ENCODE measurements at regions not wholly inside any gene's neighbourhood (a gene's known extent, or its start where the extent isn't known, plus 50 kb on each side); places are given as distances from the start of the nearest gene placed in this dataset.

DNA sequence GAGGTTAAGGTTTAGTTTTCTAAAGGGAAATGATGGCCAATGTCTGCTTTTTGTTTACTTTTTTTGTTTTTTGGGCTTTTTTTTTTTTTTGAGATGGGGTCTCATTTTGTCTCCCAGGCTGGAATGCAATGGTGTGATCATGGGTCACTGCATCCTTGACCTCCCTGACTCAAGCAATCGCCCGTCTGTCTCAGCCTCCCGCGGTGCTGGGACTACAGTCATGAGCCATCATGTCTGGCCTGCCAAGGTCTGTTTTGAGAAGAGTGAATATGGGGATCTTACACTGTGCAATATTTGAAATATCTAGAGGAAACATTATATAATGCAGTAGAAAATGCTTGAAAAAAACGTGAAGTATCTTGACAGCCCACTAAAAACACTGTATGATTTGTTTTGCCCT is 162.5 kb downstream of the GASK1B start:
- H3K4me3 Mint-ChIP-seq: no peak overlapping the region
- H3K4me1 Mint-ChIP-seq: no peaks in the 10 kb centered on the region
- no peaks in the 10 kb centered on the region for H3K9me3 Mint-ChIP-seq
- H3K27ac Mint-ChIP-seq: no peak overlapping the region
- POLR2A ChIA-PET: no interaction called here
- H3K27me3 Mint-ChIP-seq: no peaks in the 10 kb centered on the region
- H3K36me3 Mint-ChIP-seq (ENCODE audit: low read depth): no peaks in the 10 kb centered on the region
- no peak for DNase-seq
- CTCF ChIA-PET: no interaction called here

DNA sequence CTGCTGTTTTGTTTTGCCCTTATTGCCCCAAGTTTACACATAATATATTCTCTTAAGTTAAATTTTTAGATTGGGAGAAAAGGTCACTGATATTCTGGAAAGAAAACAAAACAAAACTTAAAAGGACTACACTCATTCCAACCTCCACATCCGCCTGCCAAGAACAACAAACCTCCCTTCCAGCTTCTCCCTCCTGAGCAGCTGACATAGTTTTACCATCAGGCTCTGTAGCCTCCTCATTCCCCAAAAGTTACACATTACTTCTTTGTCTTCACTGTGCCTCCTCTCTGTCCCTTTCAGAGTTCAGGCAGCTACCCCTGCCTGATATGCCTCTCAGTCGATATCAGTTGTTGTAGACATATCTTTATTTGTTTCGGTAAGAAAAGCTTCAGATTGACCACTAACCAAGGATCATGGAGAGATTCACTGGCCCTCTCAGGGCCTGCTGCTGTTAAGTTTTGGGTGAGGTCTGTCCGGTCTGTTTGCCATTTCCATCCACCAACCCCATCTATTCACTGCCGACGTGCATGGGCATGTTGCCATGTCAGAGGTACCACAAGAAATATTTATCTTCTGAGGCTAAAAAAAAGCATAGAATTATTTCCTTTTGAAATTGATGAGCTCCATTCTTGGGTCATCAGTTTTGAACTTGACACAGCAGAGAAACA is 164.1 kb downstream of the GASK1B start:
- CTCF ChIA-PET: no interaction called here
- no peaks in the 10 kb centered on the region for H3K4me1 Mint-ChIP-seq
- H3K27me3 Mint-ChIP-seq: no peaks in the 10 kb centered on the region
- POLR2A ChIA-PET: no interaction called here
- no peak overlapping the region for H3K4me3 Mint-ChIP-seq
- H3K27ac Mint-ChIP-seq: no peak overlapping the region
- H3K36me3 Mint-ChIP-seq (ENCODE audit: low read depth): no peaks in the 10 kb centered on the region
- DNase-seq: no peak
- no peaks in the 10 kb centered on the region for H3K9me3 Mint-ChIP-seq

DNA sequence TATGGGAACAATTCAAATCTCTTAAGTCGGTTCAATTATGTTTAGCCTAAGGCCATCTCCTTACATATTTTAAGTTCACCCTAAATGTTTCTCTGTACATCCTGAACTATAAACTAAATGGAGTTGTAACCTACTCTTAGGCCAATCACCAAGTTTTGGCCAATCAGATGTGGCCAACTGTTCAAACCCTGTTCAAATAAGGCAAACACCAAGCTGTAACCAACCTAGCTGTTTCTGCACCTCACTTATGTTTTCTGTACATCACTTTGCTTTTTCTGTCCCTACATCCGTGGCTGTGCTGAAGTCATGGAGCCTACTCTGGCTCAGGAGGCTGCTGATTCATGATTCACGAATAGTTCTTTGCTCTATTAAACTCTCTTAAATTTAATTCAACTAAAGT is 165.3 kb downstream of the GASK1B start:
- no peaks in the 10 kb centered on the region for H3K9me3 Mint-ChIP-seq
- no peak for DNase-seq
- ChIA-PET POLR2A (no interaction called here), CTCF (no interaction called here)
- no peak overlapping the region for H3K4me3 Mint-ChIP-seq
- H3K36me3 Mint-ChIP-seq (ENCODE audit: low read depth): no peaks in the 10 kb centered on the region
- H3K27me3 Mint-ChIP-seq: no peaks in the 10 kb centered on the region
- H3K4me1 Mint-ChIP-seq: no peaks in the 10 kb centered on the region
- H3K27ac Mint-ChIP-seq: no peak overlapping the region

DNA sequence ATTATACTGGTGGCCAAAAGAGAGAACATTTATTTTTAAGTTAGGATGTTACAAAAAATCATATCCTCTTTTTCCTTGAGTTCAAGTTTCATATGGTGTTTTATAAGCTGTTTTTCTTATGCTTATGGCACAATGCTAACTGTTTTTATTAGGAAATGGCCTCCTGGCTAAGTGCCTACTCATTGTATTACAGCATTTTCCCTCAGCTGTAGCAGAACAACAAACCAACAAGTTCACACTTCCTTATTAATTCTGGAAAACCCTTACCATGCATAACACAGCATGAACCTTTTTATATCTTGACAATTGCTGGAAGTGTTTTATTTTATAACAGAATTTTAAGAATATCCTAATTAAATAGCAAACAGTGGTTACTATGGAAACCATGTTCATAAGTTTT is 165.8 kb downstream of the GASK1B start:
- H3K9me3 Mint-ChIP-seq: no peaks in the 10 kb centered on the region
- no peak for DNase-seq
- no peaks in the 10 kb centered on the region for H3K36me3 Mint-ChIP-seq (ENCODE audit: low read depth)
- no peaks in the 10 kb centered on the region for H3K27me3 Mint-ChIP-seq
- no peaks in the 10 kb centered on the region for H3K4me1 Mint-ChIP-seq
- H3K4me3 Mint-ChIP-seq: no peak overlapping the region
- CTCF ChIA-PET: no interaction called here
- POLR2A ChIA-PET: no interaction called here
- no peak overlapping the region for H3K27ac Mint-ChIP-seq

DNA sequence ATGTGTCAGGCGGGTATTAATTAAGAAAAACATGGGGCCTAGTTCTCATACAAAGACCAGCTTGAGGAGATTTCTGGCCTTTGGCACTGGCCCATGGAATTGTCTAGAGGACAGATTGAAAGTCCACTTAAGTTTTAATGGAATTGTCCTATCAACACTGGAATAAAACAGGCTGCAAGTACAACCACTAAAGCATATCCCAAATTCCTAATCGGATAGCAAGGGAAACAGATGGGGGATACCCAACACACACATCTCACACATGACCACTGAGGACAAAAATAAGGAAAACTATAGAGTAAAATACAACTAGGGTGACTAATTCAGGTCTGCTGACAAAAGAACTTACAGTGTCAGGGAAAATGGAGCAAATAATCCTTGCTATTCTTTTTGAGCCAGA is 167.8 kb downstream of the GASK1B start:
- no peaks in the 10 kb centered on the region for H3K27me3 Mint-ChIP-seq
- ChIA-PET CTCF (no interaction called here), POLR2A (no interaction called here)
- H3K4me3 Mint-ChIP-seq: no peak overlapping the region
- H3K36me3 Mint-ChIP-seq (ENCODE audit: low read depth): no peaks in the 10 kb centered on the region
- H3K4me1 Mint-ChIP-seq: no peaks in the 10 kb centered on the region
- no peaks in the 10 kb centered on the region for H3K9me3 Mint-ChIP-seq
- DNase-seq: no peak
- H3K27ac Mint-ChIP-seq: no peak overlapping the region

DNA sequence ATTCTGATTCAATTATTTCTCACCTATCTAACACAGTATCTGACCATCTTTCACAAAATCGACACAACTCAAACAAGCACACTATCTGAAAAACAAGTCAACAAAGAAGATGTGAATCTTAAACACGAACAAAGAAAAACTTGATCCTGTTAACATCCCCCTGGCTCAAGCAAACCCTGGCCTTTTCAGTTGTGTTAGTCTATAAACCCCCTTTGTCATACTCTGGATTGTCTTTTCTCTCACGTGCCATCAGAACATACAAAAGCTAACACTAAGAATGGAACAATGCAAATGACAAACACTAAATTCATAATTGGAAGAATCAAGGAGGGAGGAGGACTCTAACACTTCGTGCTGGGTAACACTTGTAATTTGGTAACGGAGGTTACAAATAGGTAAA is 168.7 kb downstream of the GASK1B start:
- Mint-ChIP-seq H3K27me3 (no peaks in the 10 kb centered on the region), H3K4me3 (no peak overlapping the region), H3K4me1 (no peaks in the 10 kb centered on the region), H3K36me3 (ENCODE audit: low read depth) (no peaks in the 10 kb centered on the region), H3K9me3 (no peaks in the 10 kb centered on the region), H3K27ac (no peak overlapping the region)
- CTCF ChIA-PET: no interaction called here
- DNase-seq: no peak
- POLR2A ChIA-PET: no interaction called here

DNA sequence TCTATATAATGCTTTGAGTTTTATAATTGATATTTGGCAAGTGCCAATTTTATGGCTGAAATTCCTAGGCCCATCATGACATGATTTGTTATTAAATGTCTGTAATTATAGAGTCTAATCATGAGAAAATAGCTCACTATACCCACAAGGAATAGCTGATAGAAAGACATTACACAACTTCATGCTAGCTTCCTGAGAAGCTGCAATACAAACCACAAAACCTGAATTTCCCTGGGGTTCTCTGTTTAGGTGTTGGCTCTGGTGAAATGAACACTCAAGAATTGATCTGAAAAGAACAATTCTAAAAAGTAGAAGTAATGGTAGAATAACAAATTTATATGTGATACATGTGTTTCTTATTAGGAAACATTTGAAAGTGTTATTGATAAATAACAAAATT is 169.6 kb downstream of the GASK1B start:
- ChIA-PET CTCF (no interaction called here), POLR2A (no interaction called here)
- Mint-ChIP-seq H3K36me3 (ENCODE audit: low read depth) (no peaks in the 10 kb centered on the region), H3K4me3 (no peak overlapping the region), H3K27me3 (no peaks in the 10 kb centered on the region), H3K9me3 (no peaks in the 10 kb centered on the region), H3K4me1 (no peaks in the 10 kb centered on the region), H3K27ac (no peak overlapping the region)
- DNase-seq: no peak

DNA sequence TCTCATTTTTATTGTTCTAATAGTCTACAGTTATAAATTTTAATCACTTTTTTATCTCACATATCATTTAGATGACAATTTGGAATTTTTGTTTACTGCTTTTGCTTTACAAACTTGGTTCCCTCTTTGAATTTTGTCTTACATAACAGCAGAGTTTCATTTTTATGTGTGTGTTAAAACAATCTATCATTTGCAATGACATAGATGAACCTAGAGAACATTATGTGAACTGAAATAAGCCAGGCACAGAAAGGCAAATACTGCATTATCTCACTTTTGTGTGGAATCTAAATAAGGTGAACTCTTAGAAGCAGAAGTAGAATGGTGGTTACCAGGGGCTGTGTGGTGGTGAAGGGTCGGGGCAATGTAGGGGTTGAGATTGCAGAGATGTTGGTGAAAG is 170.7 kb downstream of the GASK1B start:
- no peak for DNase-seq
- H3K4me3 Mint-ChIP-seq: no peak overlapping the region
- CTCF ChIA-PET: no interaction called here

DNA sequence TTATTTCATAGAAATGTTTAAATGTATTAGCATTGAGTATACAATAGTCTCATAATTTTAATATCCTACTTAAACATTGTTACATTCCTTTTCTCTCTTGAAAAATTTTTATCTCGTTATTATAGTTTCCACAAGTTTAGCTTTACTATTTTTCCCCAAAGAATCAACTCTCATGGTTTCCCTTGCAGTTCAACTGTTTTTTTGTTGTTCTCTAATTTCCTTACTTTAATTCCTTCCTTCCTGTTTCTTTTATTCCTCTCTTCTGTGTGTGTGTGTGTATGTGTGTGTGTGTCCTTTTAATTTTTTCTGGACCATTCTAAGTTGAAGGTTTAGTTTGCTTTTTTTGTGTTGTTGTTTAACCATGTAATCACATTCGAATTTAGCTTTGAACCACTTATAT is 171.1 kb downstream of the GASK1B start:
- Mint-ChIP-seq H3K4me3 (no peak overlapping the region), H3K27ac (no peak overlapping the region), H3K36me3 (ENCODE audit: low read depth) (no peaks in the 10 kb centered on the region), H3K27me3 (no peaks in the 10 kb centered on the region), H3K9me3 (no peaks in the 10 kb centered on the region), H3K4me1 (no peaks in the 10 kb centered on the region)
- ChIA-PET CTCF (no interaction called here), POLR2A (no interaction called here)
- no peak for DNase-seq

More for the DNA sequence above, 170.7 kb downstream of the GASK1B start:
- Mint-ChIP-seq H3K4me1 (no peaks in the 10 kb centered on the region), H3K27ac (no peak overlapping the region), H3K9me3 (no peaks in the 10 kb centered on the region), H3K36me3 (ENCODE audit: low read depth) (no peaks in the 10 kb centered on the region), H3K27me3 (no peaks in the 10 kb centered on the region)
- POLR2A ChIA-PET: no interaction called here

DNA sequence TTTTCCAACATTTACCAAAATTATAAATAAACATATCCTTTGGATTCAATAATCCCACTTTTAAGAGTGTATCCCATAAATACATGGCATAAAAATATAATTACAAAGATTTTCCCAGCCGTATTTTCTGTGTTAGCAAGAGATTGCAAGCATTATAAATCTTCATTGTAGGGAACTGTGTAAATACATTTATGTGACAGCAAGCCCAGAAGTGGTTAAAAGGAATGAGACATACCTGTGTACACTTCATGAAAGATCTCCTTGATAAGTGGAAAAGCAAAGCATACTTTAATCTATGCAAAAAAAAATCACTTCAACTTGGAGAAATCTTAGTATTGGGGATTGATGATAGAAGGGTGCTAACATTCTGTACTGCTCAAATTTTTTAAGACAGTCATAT is 173.1 kb downstream of the GASK1B start:
- POLR2A ChIA-PET: no interaction called here
- no peak for DNase-seq
- Mint-ChIP-seq H3K9me3 (no peaks in the 10 kb centered on the region), H3K4me3 (no peak overlapping the region), H3K27ac (no peak overlapping the region), H3K27me3 (no peaks in the 10 kb centered on the region), H3K4me1 (no peaks in the 10 kb centered on the region), H3K36me3 (ENCODE audit: low read depth) (no peaks in the 10 kb centered on the region)
- CTCF ChIA-PET: no interaction called here

DNA sequence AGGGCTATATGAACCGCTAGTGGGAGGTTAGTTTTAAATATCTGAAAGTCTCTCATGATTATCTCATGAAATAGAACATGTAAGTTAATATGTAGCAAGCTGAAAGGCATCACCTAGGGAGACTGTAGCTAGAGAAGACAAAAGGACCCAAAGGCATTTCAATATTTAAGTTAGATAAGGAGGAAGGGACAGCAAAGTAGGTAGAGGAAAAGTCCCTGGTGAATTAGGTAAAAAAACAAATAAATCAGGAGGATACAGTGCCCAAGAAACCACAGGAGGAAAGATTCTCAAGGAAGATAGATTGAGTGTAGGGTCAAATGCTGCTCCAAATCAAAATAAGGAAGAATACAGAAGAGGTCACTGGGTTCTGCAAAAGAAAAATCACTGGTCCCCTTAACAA is 175.5 kb downstream of the GASK1B start:
- no peaks in the 10 kb centered on the region for H3K27me3 Mint-ChIP-seq
- no peak overlapping the region for H3K27ac Mint-ChIP-seq
- ChIA-PET POLR2A (no interaction called here), CTCF (no interaction called here)
- H3K9me3 Mint-ChIP-seq: no peaks in the 10 kb centered on the region
- H3K36me3 Mint-ChIP-seq (ENCODE audit: low read depth): no peaks in the 10 kb centered on the region
- H3K4me1 Mint-ChIP-seq: no peaks in the 10 kb centered on the region
- H3K4me3 Mint-ChIP-seq: no peak overlapping the region
- DNase-seq: no peak

DNA sequence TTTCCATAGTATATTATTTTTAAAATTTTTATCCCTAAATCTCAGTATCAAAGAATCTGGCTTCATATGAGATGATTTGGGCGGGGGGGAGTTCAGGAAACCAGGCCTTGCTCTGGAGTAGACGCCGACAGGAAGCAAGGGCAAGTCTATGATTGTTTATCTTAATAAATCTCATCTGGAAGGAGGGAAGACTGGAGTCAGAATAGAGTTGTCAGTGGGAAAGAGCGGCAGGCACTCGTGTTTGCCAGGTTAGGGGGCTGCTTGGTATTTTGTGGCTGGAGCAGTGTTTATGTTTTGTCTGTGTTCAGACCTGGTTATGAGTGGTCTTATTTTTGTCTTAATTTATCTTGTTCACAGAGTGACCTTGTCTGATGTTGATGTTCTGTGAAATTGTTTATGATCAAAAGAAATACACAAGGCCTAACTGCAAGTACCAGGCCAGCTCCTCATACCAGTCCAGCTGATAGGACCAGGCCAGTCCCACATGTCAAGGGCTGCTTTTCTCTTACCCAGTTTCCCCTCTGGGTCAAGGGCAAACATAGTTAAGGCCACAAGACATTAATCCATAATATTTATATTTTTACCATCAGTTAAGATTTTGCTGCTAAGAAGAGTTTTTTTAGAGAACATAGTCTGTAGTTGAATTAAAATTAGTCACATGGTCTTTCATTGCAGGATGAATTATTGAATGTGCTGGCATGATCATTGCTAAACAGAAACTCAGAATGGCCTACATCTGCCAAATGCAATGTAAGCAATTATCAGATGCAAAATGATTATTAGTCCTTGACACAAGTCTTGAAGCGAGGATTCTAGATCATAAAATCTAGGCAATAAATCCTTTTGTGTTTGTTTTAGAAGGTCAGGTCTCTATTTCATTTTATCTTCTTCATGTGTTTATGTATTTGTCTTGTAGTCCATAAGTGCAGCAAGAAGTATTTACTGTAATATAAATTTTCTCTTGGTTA is 176.5 kb downstream of the GASK1B start:
- H3K9me3 Mint-ChIP-seq: no peaks in the 10 kb centered on the region
- H3K4me1 Mint-ChIP-seq: no peaks in the 10 kb centered on the region
- no peak for DNase-seq
- no peaks in the 10 kb centered on the region for H3K36me3 Mint-ChIP-seq (ENCODE audit: low read depth)
- POLR2A ChIA-PET: no interaction called here
- no peak overlapping the region for H3K27ac Mint-ChIP-seq
- CTCF ChIA-PET: no interaction called here
- H3K4me3 Mint-ChIP-seq: no peak overlapping the region
- H3K27me3 Mint-ChIP-seq: no peaks in the 10 kb centered on the region

DNA sequence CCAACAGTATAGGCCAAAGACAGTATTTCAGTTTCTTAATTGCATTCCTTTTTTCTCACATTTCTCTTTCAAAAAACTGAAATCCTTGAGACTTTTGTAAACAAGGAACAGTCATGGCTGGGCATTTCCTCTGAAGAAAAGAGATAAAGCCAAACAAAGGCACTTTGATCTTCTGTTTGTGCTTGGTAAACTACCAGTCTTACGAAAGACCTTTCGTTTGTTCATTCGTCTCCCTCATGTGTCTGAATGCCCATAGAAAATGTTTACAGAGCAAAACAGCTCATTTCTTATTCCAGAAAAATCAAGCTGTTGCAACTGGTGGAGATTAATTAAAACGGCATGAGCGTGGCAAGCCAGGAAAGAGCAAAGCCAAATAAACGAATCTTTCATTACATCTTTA is 178.0 kb downstream of the GASK1B start:
- POLR2A ChIA-PET: no interaction called here
- no peaks in the 10 kb centered on the region for H3K9me3 Mint-ChIP-seq
- H3K4me3 Mint-ChIP-seq: no peak overlapping the region
- no peak overlapping the region for H3K27ac Mint-ChIP-seq
- no peaks in the 10 kb centered on the region for H3K27me3 Mint-ChIP-seq
- CTCF ChIA-PET: no interaction called here
- H3K4me1 Mint-ChIP-seq: no peaks in the 10 kb centered on the region
- H3K36me3 Mint-ChIP-seq (ENCODE audit: low read depth): no peaks in the 10 kb centered on the region
- no peak for DNase-seq

Measured in activated CD4-positive, alpha-beta memory T cell treated with anti-CD3 and anti-CD28 coated beads, Interleukin-2, amount 10 ng/mL, durations not matched to agents 7 days and 5 days (primary cell).